GM12891 (cell line): ENCODE measurements at regions not wholly inside any gene's neighbourhood (a gene's known extent, or its start where the extent isn't known, plus 50 kb on each side); places are given as distances from the start of the nearest gene placed in this dataset.

Source experiments
- DNase-seq: peaks from one replicate; pipeline ENCODE4 v3.0.0; 2011; ENCODE audit warnings: low spot score; ENCODE audit not compliant: insufficient read length
- FAIRE-seq: peaks from 2 replicates; lab custom pipeline; 2011; peaks lifted over from hg19 to GRCh38; lab: Jason Lieb, UNC
- PAX5 ChIP-seq: IDR thresholded peaks from 2 replicates; pipeline ENCODE4 v1.6.1; 2011; ENCODE audit warnings: low read length, moderate library complexity, mild to moderate bottlenecking; ENCODE audit not compliant: insufficient read depth, severe bottlenecking
- POLR2A ChIP-seq: IDR thresholded peaks from 2 replicates; pipeline ENCODE4 v1.6.1; 2011; ENCODE audit warnings: low read depth, low read length, control low read depth
- POLR2AphosphoS5 ChIP-seq: IDR thresholded peaks from 2 replicates; pipeline ENCODE4 v1.6.1; 2011; ENCODE audit warnings: low read depth, low read length, control low read depth
- POU2F2 ChIP-seq: IDR thresholded peaks from 2 replicates; pipeline ENCODE4 v1.6.1; 2011; ENCODE audit warnings: low read depth, mild to moderate bottlenecking, control low read depth, low read length, moderate library complexity
- SPI1 ChIP-seq: IDR thresholded peaks from 2 replicates; pipeline ENCODE4 v1.6.1; 2011; ENCODE audit warnings: low read depth, low read length, control low read depth
- TAF1 ChIP-seq: IDR thresholded peaks from 2 replicates; pipeline ENCODE4 v1.6.1; 2011; ENCODE audit warnings: low read depth, low read length, control low read depth

- FAIRE-seq: no peak
- DNase-seq: no peak
- no peak for TF ChIP-seq SPI1
- no peak for TF ChIP-seq POLR2A
- no peak for TF ChIP-seq POU2F2
- no peak for TF ChIP-seq POLR2AphosphoS5
- TF ChIP-seq TAF1: no peak
- TF ChIP-seq PAX5: no peak
These were observed 568.1 kb upstream of the ZNF804A start for GRCh38 chr2:184030245-184030644.

GRCh38 chr2:184030989-184031388, 567.3 kb upstream of the ZNF804A start:
- FAIRE-seq (no peak), DNase-seq (no peak)
- TF ChIP-seq SPI1 (no peak), POLR2AphosphoS5 (no peak), POU2F2 (no peak), POLR2A (no peak), PAX5 (no peak), TAF1 (no peak)

DNA sequence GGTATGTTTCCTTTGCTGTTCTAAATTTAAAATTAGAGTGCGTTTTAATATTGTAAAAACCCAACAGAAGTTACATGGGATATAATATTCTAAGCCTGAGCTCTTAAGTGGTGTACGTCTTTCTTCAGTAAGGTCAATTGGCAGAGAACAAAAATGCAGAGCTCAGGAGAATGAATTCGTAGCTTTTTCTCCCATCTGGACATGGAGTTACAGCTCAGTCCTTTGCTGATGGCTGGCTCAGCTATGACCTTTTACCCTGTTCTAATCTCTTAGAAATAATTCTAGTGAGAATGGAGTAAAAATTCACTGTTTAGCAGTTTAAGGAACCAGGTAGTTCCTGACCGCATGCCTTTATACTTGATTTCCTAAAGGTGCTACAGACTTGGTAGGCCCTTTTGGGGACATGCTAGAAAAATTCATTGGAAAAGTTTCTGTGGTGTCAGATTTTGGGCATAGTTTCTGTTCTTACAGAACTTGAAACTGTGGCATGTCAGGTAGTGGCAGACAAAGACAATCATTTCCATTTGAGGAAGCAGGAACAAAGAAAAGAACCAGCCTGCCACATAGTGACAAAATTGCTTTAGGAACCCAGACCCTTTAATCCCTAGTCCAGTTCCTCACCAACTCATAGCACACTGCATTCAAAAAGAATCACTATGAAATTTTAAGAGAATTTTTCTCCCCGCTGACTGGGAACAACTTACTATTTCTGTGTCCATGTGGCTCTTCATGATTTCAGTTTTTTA, 566.8 kb upstream of the ZNF804A start:
- TF ChIP-seq POLR2A (no peak), POLR2AphosphoS5 (no peak), SPI1 (peak; percentile 36; the same call in 1 of the 2 replicates)
- no peak for DNase-seq
- no peak for FAIRE-seq

GRCh38 chr2:184032983-184033382, 565.3 kb upstream of the ZNF804A start:
- FAIRE-seq: no peak
- no peak for DNase-seq
- no peak for TF ChIP-seq POLR2AphosphoS5
- TF ChIP-seq POLR2A: no peak
- TF ChIP-seq TAF1: no peak
- no peak for TF ChIP-seq POU2F2
- no peak for TF ChIP-seq PAX5
- TF ChIP-seq SPI1: no peak

DNA sequence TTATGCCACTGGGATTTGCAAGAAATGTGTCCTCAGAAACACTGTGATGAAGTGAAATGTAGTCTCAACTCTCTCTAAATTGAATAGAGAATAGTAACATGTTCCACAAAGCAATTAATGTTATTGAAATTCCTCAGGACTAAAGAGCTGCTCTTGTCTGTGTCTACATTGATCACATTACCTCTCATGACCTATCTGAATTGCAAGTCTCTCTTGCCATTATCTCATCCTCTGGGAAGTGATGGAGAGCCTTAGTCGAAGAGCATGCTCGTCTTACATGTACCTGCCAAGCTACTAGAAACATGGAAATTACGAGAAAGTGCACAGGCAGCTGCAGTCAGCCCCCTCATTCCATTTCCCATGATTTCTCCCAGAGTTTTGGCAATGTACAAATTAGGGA, 561.1 kb upstream of the ZNF804A start:
- no peak for FAIRE-seq
- DNase-seq: no peak
- no peak for TF ChIP-seq PAX5

- TF ChIP-seq POLR2A: no peak
- no peak for TF ChIP-seq TAF1
- TF ChIP-seq POLR2AphosphoS5: no peak
- TF ChIP-seq PAX5: no peak
- no peak for TF ChIP-seq POU2F2
- no peak for TF ChIP-seq SPI1
- no peak for DNase-seq
- FAIRE-seq: no peak
These were observed 558.8 kb upstream of the ZNF804A start for GRCh38 chr2:184039493-184039892.

GRCh38 chr2:184040230-184040629, 558.1 kb upstream of the ZNF804A start:
- FAIRE-seq (no peak), DNase-seq (no peak)
- TF ChIP-seq TAF1: no peak
- TF ChIP-seq PAX5: no peak
- TF ChIP-seq SPI1: no peak
- no peak for TF ChIP-seq POLR2AphosphoS5
- no peak for TF ChIP-seq POU2F2
- no peak for TF ChIP-seq POLR2A

GRCh38 chr2:184041077-184041476, 557.3 kb upstream of the ZNF804A start:
- TF ChIP-seq POLR2A (no peak), POLR2AphosphoS5 (no peak), POU2F2 (no peak), SPI1 (no peak), TAF1 (no peak), PAX5 (no peak)
- FAIRE-seq (no peak), DNase-seq (no peak)

GRCh38 chr2:184041777-184042176, 556.6 kb upstream of the ZNF804A start:
- DNase-seq: no peak
- no peak for FAIRE-seq
- TF ChIP-seq POU2F2 (no peak), POLR2A (no peak)

DNA sequence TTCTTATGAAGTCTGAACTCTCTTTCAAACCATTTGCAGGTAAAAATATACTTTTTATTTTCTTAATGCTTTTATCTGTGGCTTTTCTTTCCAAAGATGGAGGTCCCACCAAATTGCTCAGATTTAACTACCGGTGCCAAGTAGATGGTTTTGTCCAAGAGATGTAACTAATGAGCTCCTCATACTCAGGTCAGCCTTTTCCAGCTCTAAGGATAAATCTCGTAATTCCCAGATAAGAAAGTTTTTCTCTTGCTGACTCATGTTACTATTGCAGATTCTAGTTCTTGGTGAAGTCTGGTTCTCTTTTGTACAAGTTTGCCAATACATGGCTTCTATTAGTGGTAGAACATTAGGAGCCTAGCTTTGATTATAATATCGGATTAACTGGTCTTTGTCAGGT, 550.8 kb upstream of the ZNF804A start:
- no peak for DNase-seq
- TF ChIP-seq POLR2A (no peak), POLR2AphosphoS5 (no peak), PAX5 (no peak), SPI1 (no peak), POU2F2 (no peak), TAF1 (no peak)
- FAIRE-seq: no peak

GRCh38 chr2:184049566-184049965, 548.8 kb upstream of the ZNF804A start:
- FAIRE-seq: no peak
- TF ChIP-seq SPI1 (no peak), TAF1 (no peak), PAX5 (no peak), POU2F2 (no peak), POLR2A (no peak), POLR2AphosphoS5 (no peak)
- no peak for DNase-seq
